ENCODE measurements at regions not wholly inside any gene's neighbourhood (a gene's known extent, or its start where the extent isn't known, plus 50 kb on each side); places are given as distances from the start of the nearest gene placed in this dataset.

DNA sequence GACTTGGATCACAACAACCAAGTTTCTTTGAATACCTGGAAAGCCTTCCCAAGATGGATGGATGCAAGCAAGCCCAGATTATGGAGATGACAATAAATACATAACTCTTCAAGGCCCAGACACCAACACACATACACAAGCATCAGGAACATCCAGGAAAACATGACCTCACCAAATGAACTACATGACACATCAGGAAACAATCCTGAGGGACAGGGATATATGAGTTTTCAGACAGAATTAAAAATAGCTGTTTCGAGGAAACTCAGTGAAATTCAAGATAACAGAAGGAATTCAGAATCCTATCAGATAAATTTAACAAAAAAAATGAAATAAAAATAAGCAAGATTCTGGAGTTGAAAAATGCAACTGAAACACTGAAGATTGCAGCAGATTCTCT, 659.4 kb downstream of the METTL15 start:
- Histone ChIP-seq H3K27ac (no peak overlapping the region), H3K27me3 (ENCODE audit: control insufficient read depth, insufficient read depth, low read length) (no peaks in the 10 kb centered on the region), H3K4me2 (ENCODE audit: low read length) (no peak overlapping the region), H3K79me2 (no peaks in the 10 kb centered on the region), H3K4me3 (ENCODE audit: low read depth, low read length) (no peak overlapping the region), H3K36me3 (ENCODE audit: control insufficient read depth, insufficient read depth, low read length) (no peaks in the 10 kb centered on the region), H2AFZ (no peak overlapping the region), H3K9ac (no peak overlapping the region), H3K9me3 (ENCODE audit: control insufficient read depth, low read length) (no peaks in the 10 kb centered on the region), H3K4me1 (no peaks in the 10 kb centered on the region)
- TF ChIP-seq, protein P1, sequence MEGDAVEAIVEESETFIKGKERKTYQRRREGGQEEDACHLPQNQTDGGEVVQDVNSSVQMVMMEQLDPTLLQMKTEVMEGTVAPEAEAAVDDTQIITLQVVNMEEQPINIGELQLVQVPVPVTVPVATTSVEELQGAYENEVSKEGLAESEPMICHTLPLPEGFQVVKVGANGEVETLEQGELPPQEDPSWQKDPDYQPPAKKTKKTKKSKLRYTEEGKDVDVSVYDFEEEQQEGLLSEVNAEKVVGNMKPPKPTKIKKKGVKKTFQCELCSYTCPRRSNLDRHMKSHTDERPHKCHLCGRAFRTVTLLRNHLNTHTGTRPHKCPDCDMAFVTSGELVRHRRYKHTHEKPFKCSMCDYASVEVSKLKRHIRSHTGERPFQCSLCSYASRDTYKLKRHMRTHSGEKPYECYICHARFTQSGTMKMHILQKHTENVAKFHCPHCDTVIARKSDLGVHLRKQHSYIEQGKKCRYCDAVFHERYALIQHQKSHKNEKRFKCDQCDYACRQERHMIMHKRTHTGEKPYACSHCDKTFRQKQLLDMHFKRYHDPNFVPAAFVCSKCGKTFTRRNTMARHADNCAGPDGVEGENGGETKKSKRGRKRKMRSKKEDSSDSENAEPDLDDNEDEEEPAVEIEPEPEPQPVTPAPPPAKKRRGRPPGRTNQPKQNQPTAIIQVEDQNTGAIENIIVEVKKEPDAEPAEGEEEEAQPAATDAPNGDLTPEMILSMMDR (IDR thresholded peaks at IDR 0.05): no peak

- TF ChIP-seq, protein P1 (IDR thresholded peaks at IDR 0.05): no peak
- H3K4me3 ChIP-seq (ENCODE audit: low read depth, low read length): no peak overlapping the region
- H3K4me1 ChIP-seq: no peaks in the 10 kb centered on the region
Measured at GRCh38 chr11:28763876-28764275, 655.7 kb downstream of the METTL15 start.

DNA sequence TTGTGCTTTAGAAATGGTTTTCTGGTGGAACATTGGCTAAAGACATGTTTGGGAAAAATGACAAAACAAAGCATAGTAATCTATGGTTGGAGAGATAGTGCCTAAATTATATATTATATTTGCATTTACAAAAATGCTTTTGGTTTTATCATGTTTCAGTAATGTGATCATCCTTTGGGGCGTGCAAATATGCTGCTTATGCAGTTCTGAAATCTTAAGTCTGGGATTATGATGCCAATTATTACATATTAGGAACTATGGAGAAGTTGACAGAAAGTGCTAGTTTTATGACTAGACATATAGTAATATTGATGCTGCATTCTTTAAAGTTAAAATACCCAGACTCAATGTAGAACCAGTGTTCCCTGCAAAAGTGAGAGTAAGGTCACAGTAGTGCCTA, 655.0 kb downstream of the METTL15 start:
- H3K79me2 ChIP-seq: no peaks in the 10 kb centered on the region
- no peaks in the 10 kb centered on the region for H3K4me1 ChIP-seq
- H3K9me3 ChIP-seq (ENCODE audit: control insufficient read depth, low read length): no peaks in the 10 kb centered on the region
- no peak overlapping the region for H3K4me3 ChIP-seq (ENCODE audit: low read depth, low read length)
- no peaks in the 10 kb centered on the region for H3K27me3 ChIP-seq (ENCODE audit: control insufficient read depth, insufficient read depth, low read length)
- H3K9ac ChIP-seq: no peak overlapping the region
- H3K27ac ChIP-seq: no peak overlapping the region
- TF ChIP-seq, protein P1 (IDR thresholded peaks at IDR 0.05): no peak
- no peak overlapping the region for H2AFZ ChIP-seq
- no peak overlapping the region for H3K4me2 ChIP-seq (ENCODE audit: low read length)
- no peaks in the 10 kb centered on the region for H3K36me3 ChIP-seq (ENCODE audit: control insufficient read depth, insufficient read depth, low read length)

More at GRCh38 chr11:28763876-28764275, 655.7 kb downstream of the METTL15 start:
- H2AFZ ChIP-seq: no peak overlapping the region
- no peaks in the 10 kb centered on the region for H3K9me3 ChIP-seq (ENCODE audit: control insufficient read depth, low read length)
- H3K4me2 ChIP-seq (ENCODE audit: low read length): no peak overlapping the region
- H3K79me2 ChIP-seq: no peaks in the 10 kb centered on the region
- no peak overlapping the region for H3K9ac ChIP-seq
- no peaks in the 10 kb centered on the region for H3K27me3 ChIP-seq (ENCODE audit: control insufficient read depth, insufficient read depth, low read length)
- no peaks in the 10 kb centered on the region for H3K36me3 ChIP-seq (ENCODE audit: control insufficient read depth, insufficient read depth, low read length)
- H3K27ac ChIP-seq: no peak overlapping the region

DNA sequence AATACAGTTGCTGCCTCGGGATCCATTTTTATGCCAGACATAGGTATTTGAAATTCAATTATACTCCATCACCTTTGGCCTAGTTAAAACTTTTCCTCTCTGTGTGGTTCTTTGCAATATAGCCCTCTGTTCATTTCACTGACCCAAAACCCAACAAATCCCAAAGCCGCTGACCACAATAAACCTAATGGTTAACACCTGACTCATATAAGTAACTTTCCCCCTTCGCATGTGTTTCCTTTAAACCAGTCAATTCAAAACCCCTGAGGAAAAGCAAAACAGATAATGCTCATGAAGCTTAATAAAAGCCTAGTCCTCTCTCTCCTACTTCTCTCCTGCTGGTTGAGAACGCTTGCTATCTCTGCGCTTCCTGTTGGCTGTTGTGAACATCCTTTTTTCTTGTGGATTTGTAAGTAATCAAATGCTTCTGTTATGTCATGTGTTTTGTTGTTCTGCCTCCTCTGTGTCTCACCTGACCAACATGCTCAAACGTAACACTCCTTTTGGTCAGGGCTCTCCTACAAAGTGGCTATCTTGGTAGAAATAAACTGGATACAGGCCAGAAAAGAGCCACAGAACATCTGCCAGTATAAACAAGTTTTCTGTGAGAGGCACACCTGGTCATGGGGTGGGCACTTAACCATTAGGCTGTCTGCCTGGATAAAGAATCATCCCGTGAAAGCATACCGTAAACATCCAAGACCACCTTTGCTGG, 652.6 kb downstream of the METTL15 start:
- Histone ChIP-seq H3K4me1 (no peaks in the 10 kb centered on the region), H3K27me3 (ENCODE audit: control insufficient read depth, insufficient read depth, low read length) (no peaks in the 10 kb centered on the region), H3K9ac (no peak overlapping the region), H3K9me3 (ENCODE audit: control insufficient read depth, low read length) (no peaks in the 10 kb centered on the region), H2AFZ (no peak overlapping the region), H3K79me2 (no peaks in the 10 kb centered on the region), H3K4me2 (ENCODE audit: low read length) (no peak overlapping the region), H3K4me3 (ENCODE audit: low read depth, low read length) (no peak overlapping the region), H3K36me3 (ENCODE audit: control insufficient read depth, insufficient read depth, low read length) (no peaks in the 10 kb centered on the region), H3K27ac (no peak overlapping the region)
- TF ChIP-seq, protein P1 (IDR thresholded peaks at IDR 0.05): no peak

GRCh38 chr11:28759311-28759710, 651.1 kb downstream of the METTL15 start:
- H3K9me3 ChIP-seq (ENCODE audit: control insufficient read depth, low read length): no peaks in the 10 kb centered on the region
- H3K27ac ChIP-seq: no peak overlapping the region
- TF ChIP-seq, protein P1 (IDR thresholded peaks at IDR 0.05): no peak
- H3K36me3 ChIP-seq (ENCODE audit: control insufficient read depth, insufficient read depth, low read length): no peaks in the 10 kb centered on the region
- H3K4me1 ChIP-seq: no peaks in the 10 kb centered on the region
- no peak overlapping the region for H3K9ac ChIP-seq
- no peaks in the 10 kb centered on the region for H3K27me3 ChIP-seq (ENCODE audit: control insufficient read depth, insufficient read depth, low read length)
- no peak overlapping the region for H3K4me3 ChIP-seq (ENCODE audit: low read depth, low read length)
- H3K4me2 ChIP-seq (ENCODE audit: low read length): no peak overlapping the region
- H2AFZ ChIP-seq: no peak overlapping the region
- H3K79me2 ChIP-seq: no peaks in the 10 kb centered on the region

Data from parathyroid adenoma (tissue), 2 donors.